AG04449 (cell line): ENCODE measurements at regions not wholly inside any gene's neighbourhood (a gene's known extent, or its start where the extent isn't known, plus 50 kb on each side); places are given as distances from the start of the nearest gene placed in this dataset.

ENCODE experiments used
- CTCF ChIA-PET: fragments of 350-600 bp; formaldehyde crosslinking; extraction: SDS; loops from one replicate; lab custom pipeline; 2021; ENCODE audit warnings: antibody characterized with exemption; lab: Yijun Ruan, JAX
- POLR2A ChIA-PET: fragments of 400-600, 350-600 bp; formaldehyde crosslinking; extraction: SDS; loops from one replicate; lab custom pipeline; 2020; ENCODE audit warnings: antibody characterized with exemption, inconsistent platforms; lab: Yijun Ruan, JAX
- DNase-seq: peaks from one replicate; pipeline ENCODE4 v3.0.0-alpha.2; 2010; ENCODE audit warnings: low read depth, low spot score
- H3K4me3 ChIP-seq: 2 replicates; pipeline ENCODE4 v1.5.1; 2011; ENCODE audit warnings: low read depth, mild to moderate bottlenecking, control low read depth, low read length
- TF ChIP-seq, protein P1 (sequence below): IDR thresholded peaks from one replicate; pipeline ENCODE4 v1.5.1; 2011; ENCODE audit warnings: mild to moderate bottlenecking, moderate library complexity, low read length, control low read depth, inconsistent platforms; ENCODE audit not compliant: insufficient read depth; ENCODE audit errors: missing control alignments

DNA sequence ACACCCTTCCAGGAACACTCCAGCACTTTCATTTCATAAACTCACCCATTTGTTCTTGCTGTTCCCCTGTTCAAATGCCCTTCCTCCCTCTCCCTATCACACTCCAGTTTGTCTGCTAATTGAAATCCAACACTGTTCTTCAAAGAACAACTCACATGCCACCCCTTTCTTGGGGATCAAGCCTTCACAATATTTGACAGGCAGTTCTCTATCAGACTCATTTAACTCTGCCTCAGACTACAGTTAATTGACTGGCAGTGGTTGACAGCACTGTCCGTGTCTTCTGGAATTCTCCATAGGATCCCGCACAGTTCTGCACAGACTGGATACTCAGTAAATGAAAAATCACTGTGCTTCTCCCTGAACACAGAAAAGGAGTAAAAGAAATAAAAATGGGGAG is 87.8 kb downstream of the PMP22 start:
- H3K4me3 ChIP-seq: no peak overlapping the region
- POLR2A ChIA-PET: no interaction called here
- CTCF ChIA-PET: interaction anchor here (0.6 to 1.9 kb wide), 2 partner anchors 8 to 21 kb away, joined by 3 to 4 read pairs; no protein-coding TSS in a partner anchor
- no peak for DNase-seq
- TF ChIP-seq, protein P1, sequence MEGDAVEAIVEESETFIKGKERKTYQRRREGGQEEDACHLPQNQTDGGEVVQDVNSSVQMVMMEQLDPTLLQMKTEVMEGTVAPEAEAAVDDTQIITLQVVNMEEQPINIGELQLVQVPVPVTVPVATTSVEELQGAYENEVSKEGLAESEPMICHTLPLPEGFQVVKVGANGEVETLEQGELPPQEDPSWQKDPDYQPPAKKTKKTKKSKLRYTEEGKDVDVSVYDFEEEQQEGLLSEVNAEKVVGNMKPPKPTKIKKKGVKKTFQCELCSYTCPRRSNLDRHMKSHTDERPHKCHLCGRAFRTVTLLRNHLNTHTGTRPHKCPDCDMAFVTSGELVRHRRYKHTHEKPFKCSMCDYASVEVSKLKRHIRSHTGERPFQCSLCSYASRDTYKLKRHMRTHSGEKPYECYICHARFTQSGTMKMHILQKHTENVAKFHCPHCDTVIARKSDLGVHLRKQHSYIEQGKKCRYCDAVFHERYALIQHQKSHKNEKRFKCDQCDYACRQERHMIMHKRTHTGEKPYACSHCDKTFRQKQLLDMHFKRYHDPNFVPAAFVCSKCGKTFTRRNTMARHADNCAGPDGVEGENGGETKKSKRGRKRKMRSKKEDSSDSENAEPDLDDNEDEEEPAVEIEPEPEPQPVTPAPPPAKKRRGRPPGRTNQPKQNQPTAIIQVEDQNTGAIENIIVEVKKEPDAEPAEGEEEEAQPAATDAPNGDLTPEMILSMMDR: no peak

DNA sequence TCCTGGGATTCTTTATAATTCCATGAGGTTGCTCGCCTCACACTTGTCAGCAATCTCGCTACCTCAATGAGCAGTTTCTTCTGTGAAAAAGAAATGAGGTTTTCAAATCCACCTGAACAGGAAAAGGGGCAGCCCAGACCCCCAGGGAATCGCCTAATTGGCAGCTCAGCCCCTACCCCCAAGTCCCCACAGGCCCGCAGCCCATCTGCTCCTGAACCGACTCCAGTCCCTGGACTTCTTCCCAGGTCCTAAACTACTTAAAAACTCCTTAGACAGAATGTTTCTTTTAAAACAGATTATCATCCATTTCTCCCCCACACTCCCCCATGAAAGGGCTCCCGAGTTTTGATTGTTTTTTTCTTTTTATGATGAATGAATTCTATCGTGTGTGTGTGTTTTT is 89.8 kb downstream of the PMP22 start:
- ChIA-PET POLR2A (no interaction called here), CTCF (interaction anchor here (1.9 kb wide), 1 partner anchor 10 kb away, joined by 4 read pairs; no protein-coding TSS in a partner anchor)
- no peak for DNase-seq
- TF ChIP-seq, protein P1: no peak
- H3K4me3 ChIP-seq: no peak overlapping the region

DNA sequence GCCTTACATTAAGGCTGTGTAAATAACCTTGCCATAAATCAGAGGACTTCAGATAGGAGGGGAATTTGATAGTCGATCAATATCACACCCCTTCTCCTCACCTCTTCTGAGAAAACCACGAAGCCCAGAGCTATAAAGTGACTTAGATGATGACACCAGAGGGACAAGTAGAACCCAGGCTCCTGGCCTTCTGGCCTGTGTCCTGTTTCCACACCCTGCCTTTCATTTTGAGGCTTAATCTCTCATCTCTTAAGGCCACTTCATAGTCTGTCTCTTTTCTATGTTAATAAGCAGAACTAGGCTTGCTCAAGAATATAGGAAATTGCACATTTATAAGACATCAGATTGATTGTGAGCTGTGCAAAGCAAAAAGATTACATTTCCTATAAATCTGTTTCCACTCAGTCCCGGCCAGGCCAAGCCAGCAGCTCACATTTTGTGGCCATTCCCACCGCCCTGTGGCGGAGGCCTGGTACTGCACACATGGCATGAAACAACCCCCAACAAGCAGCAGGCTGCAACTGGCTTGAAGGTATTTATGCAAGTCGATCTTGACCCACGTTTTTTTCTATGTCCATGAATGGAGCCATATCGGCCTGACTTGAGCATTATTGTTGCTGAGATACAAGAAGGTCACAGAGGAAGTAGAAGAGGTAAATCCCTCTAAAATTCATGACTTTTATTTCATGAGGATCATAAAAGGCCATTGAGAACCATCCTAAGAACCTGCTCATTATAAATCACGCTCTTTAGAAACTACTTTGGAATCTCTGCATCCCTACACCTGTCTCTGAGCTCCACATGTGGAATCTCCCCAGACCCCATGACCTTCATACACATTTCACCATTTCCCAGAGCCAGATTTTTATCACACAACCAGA is 93.7 kb downstream of the PMP22 start:
- POLR2A ChIA-PET: no interaction called here
- CTCF ChIA-PET: interaction anchor here (0.9 to 3.9 kb wide), 15 partner anchors 9 to 868 kb away, joined by 3 to 37 read pairs (median 7); no protein-coding TSS in a partner anchor
- DNase-seq: no peak
- no peak overlapping the region for H3K4me3 ChIP-seq
- TF ChIP-seq, protein P1: peak; percentile 98

- no peak for DNase-seq
- TF ChIP-seq, protein P1: no peak
- ChIA-PET POLR2A (interaction anchor here (0.6 to 0.7 kb wide), 2 partner anchors 236 to 869 kb away, joined by 3 read pairs; partner anchors contain the start of gene HS3ST3B1), CTCF (interaction anchor here (1.0 to 3.9 kb wide), 8 partner anchors 8 to 243 kb away, joined by 3 to 37 read pairs (median 12); no protein-coding TSS in a partner anchor)
- H3K4me3 ChIP-seq: no peak overlapping the region
Observed at GRCh38 chr17:15169676-15170075, 95.5 kb downstream of the PMP22 start.

DNA sequence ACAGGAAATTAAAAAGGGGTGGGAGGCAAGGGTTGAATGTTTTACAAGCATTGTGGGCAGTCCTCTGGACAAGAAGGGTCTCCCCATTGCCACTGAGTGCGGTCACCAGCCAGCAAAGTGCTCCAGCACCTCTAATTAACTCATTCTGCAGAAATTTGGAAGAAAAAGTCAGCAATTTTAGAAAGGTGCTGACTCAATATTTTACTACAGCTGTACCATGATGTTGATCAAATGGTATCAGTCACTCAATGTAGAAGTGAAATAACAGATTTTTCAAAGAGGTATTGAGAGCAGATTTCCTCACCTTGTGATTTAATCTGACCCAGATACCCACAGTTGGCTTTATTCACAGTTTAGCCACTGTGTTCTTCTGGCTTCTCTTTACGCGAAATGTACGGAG is 96.7 kb downstream of the PMP22 start:
- TF ChIP-seq, protein P1: no peak
- POLR2A ChIA-PET: no interaction called here
- H3K4me3 ChIP-seq: no peak overlapping the region
- no peak for DNase-seq
- CTCF ChIA-PET: interaction anchor here (0.7 to 3.7 kb wide), 3 partner anchors 12 to 335 kb away, joined by 4 to 16 read pairs (median 13); no protein-coding TSS in a partner anchor

GRCh38 chr17:15161395-15161794 is 103.7 kb downstream of the PMP22 start:
- ChIA-PET CTCF (interaction anchor here (3.2 kb wide), 1 partner anchor 9 kb away, joined by 18 read pairs; no protein-coding TSS in a partner anchor), POLR2A (no interaction called here)
- no peak overlapping the region for H3K4me3 ChIP-seq
- DNase-seq: no peak
- TF ChIP-seq, protein P1: no peak
